ENCODE measurements at regions not wholly inside any gene's neighbourhood (a gene's known extent, or its start where the extent isn't known, plus 50 kb on each side); places are given as distances from the start of the nearest gene placed in this dataset.

GRCh38 chr5:174312641-174313040 is 267.1 kb downstream of the NSG2 start:
- DNase-seq: no peak

GRCh38 chr5:174313615-174314014 is 268.1 kb downstream of the NSG2 start:
- no peak for DNase-seq

DNA sequence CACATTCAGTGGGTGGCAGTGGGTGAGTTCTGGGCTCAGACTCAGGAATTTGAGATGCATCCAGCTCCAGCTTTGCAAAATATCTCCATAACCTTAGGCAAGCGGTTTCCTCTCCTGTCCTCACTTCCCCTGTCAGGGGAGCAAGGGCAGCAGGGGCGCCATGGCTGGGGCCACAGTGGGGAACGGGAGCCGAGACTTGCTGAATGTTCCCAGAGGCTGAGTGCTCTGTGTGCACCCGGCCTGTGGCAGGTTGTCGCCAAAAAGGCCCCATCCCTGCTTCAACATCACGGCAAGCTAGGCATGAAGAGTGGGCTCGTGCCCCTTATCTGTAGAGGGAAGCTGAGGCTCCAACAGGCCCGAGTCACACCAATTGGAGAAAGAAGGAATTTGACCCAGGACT is 268.8 kb downstream of the NSG2 start:
- DNase-seq: no peak

DNA sequence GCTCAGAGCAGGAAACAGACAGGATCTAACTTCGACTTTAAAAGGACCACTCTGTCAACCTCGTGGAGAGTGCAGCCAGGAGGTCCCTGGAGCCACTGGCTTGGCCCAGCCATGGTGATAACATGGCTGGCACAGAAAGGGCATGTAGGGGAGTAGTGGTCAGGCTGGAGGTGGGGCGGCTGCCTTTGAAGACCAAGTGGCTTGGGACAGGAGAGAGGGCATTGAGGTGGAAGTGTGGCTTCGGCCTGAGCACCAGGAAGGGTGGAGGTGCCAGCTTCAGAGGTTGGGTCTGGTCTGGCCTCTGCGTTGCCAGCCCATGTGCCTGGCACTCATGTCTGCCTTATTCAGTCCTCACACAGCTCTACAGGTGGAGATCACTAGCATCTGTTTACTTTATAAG is 270.0 kb downstream of the NSG2 start:
- no peak for DNase-seq

- no peak for DNase-seq
Measured at GRCh38 chr5:174315871-174316270, 270.4 kb downstream of the NSG2 start.

- DNase-seq: no peak
Measured at GRCh38 chr5:174316326-174316725, 270.8 kb downstream of the NSG2 start.

DNA sequence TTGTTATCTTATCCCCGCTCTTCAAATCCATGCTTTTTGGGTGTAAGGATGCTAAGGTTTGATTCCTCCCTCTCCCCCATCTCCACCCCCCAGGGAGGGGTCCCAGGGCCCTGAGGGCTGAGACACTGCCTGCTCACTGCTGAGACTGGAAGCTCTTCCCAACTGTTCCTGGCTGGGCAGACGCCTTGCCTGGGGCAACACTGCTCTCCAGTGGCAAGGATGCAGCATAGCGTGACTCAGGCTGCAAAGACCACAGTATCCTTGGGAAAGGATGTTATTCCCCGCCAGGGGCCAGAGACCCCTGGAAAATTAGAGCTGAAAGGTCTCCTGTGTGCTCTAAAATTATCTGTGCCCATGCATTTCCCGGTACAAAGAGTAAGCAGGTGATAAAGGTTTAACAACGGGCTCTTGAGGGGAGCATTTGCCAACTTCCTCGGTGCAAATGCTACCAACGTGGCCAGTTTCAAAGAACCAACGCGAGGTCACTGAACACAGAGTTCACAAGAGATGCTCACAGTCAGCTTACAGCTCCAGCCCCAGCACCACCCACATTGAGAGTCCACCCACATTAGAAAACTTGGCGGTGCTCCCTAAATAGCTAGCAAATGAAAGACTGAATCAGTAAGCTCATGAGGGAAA is 271.9 kb downstream of the NSG2 start:
- no peak for DNase-seq

GRCh38 chr5:174318578-174318977 is 273.1 kb downstream of the NSG2 start:
- DNase-seq: no peak

GRCh38 chr5:174319551-174319950 is 274.0 kb downstream of the NSG2 start:
- DNase-seq: no peak

- no peak for DNase-seq
Measured at GRCh38 chr5:174320051-174320450, 274.5 kb downstream of the NSG2 start.

DNA sequence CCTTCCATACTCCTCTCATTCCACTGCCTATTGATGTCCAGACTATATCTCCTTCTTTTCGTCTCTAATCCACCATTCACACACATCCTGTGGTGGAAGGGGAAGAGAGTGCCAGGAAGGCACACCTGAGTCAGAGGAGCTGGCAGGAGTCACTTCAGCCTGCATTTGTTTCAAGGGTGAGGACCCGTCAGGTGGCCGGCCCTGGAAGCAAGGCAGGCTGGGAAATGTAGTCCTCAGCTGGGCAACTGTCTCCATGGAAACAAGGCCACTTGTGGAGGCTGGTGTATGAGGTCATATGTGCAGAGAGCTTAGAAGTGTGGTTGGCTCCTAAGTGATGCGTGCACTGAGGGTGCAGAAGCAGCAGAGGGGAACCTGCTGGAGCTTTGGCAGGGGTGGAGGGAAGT is 278.4 kb downstream of the NSG2 start:
- DNase-seq: no peak

- no peak for DNase-seq
Measured at GRCh38 chr5:174324680-174325079, 279.2 kb downstream of the NSG2 start.

- DNase-seq: no peak
Measured at GRCh38 chr5:174325431-174325830, 279.9 kb downstream of the NSG2 start.

GRCh38 chr5:174325961-174326360 is 280.5 kb downstream of the NSG2 start:
- no peak for DNase-seq

- no peak for DNase-seq
Measured at GRCh38 chr5:174326372-174326771, 280.9 kb downstream of the NSG2 start.

DNA sequence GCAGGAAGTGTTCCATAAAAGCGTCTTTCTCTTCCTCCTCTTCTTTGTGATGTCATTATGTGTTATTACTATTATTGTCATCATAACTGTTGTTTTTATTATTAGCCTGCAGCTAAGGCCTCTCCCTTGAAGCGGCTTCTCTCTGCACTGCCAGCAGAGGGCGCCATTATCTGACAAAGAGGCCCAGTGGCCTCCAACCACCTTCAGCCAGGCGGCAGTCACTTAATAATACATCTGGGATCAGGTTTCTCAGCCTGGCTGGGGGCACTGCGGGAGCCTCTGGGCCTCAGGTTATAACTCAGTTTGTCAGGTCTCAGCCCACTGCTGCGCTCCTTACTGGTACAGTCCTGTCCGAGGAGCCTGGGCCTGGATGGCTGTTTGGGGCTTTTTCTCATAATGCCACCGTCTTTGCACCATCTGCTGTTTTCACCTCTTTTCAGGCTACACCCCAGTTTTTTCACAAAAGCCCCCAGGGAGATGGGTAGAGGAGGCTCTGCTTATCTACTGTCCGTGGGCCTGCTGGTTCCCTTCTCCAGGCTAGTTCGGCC is 281.9 kb downstream of the NSG2 start:
- no peak for DNase-seq

DNA sequence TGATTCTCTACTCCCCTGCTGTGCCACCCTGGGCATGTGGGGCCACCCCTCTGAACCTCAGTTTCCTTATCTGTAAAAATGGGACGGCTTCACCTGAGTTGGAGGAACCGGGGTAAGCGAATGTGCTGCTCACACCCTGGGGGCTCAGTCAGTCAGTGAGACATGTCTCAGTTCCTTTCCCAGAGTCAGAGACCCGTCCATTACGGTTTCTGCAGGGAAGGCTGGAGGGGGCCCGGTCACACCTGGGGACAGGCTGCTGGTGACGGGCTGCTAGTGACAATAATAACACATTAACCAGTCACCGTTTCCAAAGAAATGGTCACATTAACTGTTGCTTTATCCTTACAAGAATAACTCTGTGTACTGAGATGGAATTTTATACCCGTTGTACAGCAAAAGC is 282.4 kb downstream of the NSG2 start:
- no peak for DNase-seq

- no peak for DNase-seq
Measured at GRCh38 chr5:174328631-174329299, 283.3 kb downstream of the NSG2 start.

GRCh38 chr5:174329738-174330137 is 284.2 kb downstream of the NSG2 start:
- DNase-seq: no peak

DNA sequence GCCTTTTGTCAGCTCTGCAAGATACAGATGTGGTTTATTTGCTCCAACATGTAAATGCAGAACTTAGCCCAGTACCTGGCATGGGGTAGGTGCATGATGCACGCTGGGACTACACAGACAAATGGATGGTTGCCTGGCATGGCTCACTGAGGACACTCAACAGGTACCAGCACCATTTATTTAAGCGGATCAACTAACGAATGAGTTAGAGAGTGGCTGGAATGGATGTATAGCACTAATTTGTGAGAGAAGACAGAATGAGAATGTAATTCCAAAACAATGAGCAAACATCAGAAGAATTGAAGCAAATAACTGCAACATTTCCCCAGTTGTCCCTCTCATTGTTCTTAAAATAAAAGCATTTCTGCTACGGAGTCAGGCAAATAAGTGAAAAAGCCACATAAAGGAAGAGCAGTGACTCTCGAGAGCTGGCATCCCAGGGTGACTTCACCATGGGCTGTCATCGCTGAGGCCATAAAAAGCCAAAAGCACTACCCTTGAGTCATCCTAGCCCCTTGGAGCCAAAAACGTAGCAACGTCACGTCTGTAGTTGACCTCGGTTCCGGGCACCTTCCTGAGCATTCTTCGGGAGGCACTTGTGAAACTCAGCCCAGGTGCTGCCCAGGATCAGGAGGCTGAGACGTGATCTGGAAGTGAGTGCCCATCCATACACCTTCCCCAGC is 290.3 kb downstream of the NSG2 start:
- no peak for DNase-seq

GRCh38 chr5:174336479-174336878 is 291.0 kb downstream of the NSG2 start:
- no peak for DNase-seq

DNA sequence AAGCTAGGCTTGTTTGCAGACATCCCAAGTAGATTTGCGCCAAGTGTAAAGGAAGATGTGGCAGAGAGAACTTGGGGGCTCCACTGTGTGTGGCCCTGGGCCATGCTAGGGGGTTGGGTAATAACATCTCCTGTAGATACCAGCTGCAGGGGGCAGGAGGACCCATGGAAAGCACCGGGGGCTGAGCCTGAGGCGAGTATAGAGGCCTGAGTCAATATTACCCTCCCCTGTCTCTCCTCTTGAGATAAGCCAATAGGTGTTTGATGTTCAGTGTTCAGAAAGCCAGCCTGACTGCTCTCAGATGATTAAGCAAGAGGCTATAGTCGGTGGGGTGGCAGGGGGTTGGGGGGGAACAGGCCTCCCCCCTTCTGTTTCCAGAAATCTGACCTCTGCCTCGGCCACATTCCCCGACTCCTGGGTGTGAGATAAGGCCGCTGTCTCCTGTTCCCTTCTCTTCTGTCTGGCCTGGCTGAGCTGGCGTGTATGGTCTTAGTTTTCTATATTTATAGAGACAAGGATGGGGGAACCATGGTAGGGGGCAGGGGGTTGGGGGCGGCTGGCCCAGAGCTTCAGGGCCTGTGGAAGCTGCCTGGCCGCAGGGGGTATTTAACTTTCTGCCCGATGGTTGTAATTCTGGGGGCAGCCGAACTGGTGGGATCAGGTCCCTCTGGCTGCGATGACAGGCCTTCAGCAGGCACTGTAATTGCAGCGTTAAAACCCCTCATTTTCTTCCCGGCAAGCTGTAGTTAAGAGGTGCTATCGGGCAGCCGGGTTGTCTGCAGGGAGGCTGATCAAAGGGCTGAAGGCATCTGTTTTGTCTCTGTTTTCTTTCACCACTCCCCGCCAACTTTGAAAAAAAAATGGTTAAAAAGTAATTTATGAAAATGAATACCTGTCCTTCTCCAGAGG is 292.0 kb downstream of the NSG2 start:
- DNase-seq: no peak

Measured in NCI-H1092 (cell line).